ENCODE measurements at regions not wholly inside any gene's neighbourhood (a gene's known extent, or its start where the extent isn't known, plus 50 kb on each side); places are given as distances from the start of the nearest gene placed in this dataset.

GRCh38 chr2:188051706-188052105 is 240.0 kb upstream of the GULP1 start:
- H3K9me3 Mint-ChIP-seq: no peaks in the 10 kb centered on the region
- no peaks in the 10 kb centered on the region for H3K36me3 ChIP-seq (ENCODE audit: insufficient read depth, low read length)
- no peak overlapping the region for H3K27ac Mint-ChIP-seq
- no peaks in the 10 kb centered on the region for H3K27me3 Mint-ChIP-seq
- intact Hi-C loops (cut with DNase I, micrococcal nuclease): no loop called here
- no peak overlapping the region for H3K27ac ChIP-seq (ENCODE audit: low read depth in 1 of 2, low read length in 2 of 2)
- peaks cover 0 to 4% of the 10 kb centered on the region in 2 experiments for H3K9me3 ChIP-seq (ENCODE audit: control insufficient read depth in 1 of 2, insufficient read depth in 1 of 2, low read length in 2 of 2)
- H3K4me1 ChIP-seq (ENCODE audit: insufficient read depth, low read length): no peaks in the 10 kb centered on the region
- H3K4me3 Mint-ChIP-seq: no peak overlapping the region
- no peaks in the 10 kb centered on the region for H3K27me3 ChIP-seq (ENCODE audit: control insufficient read depth in 1 of 2, insufficient read depth in 2 of 2, low read length in 2 of 2)
- ChIA-PET POLR2A (no interaction called here), CTCF (no interaction called here)
- ATAC-seq (ENCODE audit: poor library complexity) (no peak), DNase-seq (no peak)
- no peak overlapping the region for H3K4me3 ChIP-seq (ENCODE audit: low read length)
- TF ChIP-seq, protein P1, sequence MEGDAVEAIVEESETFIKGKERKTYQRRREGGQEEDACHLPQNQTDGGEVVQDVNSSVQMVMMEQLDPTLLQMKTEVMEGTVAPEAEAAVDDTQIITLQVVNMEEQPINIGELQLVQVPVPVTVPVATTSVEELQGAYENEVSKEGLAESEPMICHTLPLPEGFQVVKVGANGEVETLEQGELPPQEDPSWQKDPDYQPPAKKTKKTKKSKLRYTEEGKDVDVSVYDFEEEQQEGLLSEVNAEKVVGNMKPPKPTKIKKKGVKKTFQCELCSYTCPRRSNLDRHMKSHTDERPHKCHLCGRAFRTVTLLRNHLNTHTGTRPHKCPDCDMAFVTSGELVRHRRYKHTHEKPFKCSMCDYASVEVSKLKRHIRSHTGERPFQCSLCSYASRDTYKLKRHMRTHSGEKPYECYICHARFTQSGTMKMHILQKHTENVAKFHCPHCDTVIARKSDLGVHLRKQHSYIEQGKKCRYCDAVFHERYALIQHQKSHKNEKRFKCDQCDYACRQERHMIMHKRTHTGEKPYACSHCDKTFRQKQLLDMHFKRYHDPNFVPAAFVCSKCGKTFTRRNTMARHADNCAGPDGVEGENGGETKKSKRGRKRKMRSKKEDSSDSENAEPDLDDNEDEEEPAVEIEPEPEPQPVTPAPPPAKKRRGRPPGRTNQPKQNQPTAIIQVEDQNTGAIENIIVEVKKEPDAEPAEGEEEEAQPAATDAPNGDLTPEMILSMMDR (IDR thresholded peaks at IDR 0.05): no peak
- no peaks in the 10 kb centered on the region for H3K4me1 Mint-ChIP-seq (ENCODE audit: low read depth)
- H3K36me3 Mint-ChIP-seq (ENCODE audit: low read depth): no peaks in the 10 kb centered on the region

DNA sequence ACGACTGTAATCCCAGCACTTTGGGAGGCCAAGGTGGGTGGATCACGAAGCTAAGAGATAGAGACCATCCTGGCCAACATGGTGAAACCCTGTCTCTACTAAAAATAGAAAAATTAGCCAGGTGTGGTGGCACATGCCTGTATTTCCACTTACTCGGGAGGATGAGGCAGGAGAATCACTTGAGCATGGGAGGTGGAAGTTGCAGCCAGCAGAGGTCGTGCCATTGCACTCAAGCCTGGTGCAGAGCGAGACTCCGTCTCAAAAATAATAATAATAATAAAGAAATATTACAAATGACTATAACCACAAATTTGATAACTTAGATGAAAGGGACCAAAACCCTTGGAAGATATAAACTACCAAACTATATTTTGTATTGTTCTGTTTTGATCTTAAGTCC is 226.3 kb upstream of the GULP1 start:
- H3K27ac Mint-ChIP-seq: no peak overlapping the region
- ATAC-seq (ENCODE audit: poor library complexity): no peak
- H3K4me3 Mint-ChIP-seq: no peak overlapping the region
- no peaks in the 10 kb centered on the region for H3K27me3 Mint-ChIP-seq
- POLR2A ChIA-PET: no interaction called here
- Histone ChIP-seq H3K4me1 (ENCODE audit: insufficient read depth, low read length) (no peaks in the 10 kb centered on the region), H3K36me3 (ENCODE audit: insufficient read depth, low read length) (no peaks in the 10 kb centered on the region), H3K27ac (ENCODE audit: low read depth in 1 of 2, low read length in 2 of 2) (no peak overlapping the region), H3K4me3 (ENCODE audit: low read length) (no peak overlapping the region), H3K27me3 (ENCODE audit: control insufficient read depth in 1 of 2, insufficient read depth in 2 of 2, low read length in 2 of 2) (no peaks in the 10 kb centered on the region), H3K9me3 (ENCODE audit: control insufficient read depth in 1 of 2, insufficient read depth in 1 of 2, low read length in 2 of 2) (peaks cover 0 to 4% of the 10 kb centered on the region in 2 experiments)
- CTCF ChIA-PET: no interaction called here
- TF ChIP-seq, protein P1 (IDR thresholded peaks at IDR 0.05): no peak
- no peaks in the 10 kb centered on the region for H3K4me1 Mint-ChIP-seq (ENCODE audit: low read depth)
- intact Hi-C loops (cut with DNase I, micrococcal nuclease): no loop called here
- no peaks in the 10 kb centered on the region for H3K36me3 Mint-ChIP-seq (ENCODE audit: low read depth)
- H3K9me3 Mint-ChIP-seq: peaks cover 2% of the 10 kb centered on the region
- DNase-seq: no peak

DNA sequence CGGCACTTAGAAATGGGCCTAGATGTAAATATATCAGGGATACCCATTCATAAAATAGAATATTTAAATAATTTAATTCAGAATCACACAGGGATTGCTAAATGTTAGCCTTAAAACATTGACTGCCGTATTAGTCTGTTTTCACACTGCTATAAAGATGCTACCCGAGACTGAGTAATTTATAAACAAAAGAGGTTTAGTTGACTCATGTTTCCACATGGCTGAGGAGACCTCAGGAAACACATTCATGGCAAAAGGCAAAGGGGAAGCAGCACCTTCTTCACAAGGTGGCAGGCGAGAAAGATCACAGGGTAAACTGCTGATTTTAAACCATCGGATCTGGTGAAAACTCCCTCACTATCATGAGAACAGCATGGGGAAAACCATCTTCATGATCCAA is 223.6 kb upstream of the GULP1 start:
- H3K4me1 ChIP-seq (ENCODE audit: insufficient read depth, low read length): no peaks in the 10 kb centered on the region
- POLR2A ChIA-PET: no interaction called here
- Mint-ChIP-seq H3K27ac (no peak overlapping the region), H3K4me1 (ENCODE audit: low read depth) (no peaks in the 10 kb centered on the region), H3K4me3 (no peak overlapping the region), H3K9me3 (peaks cover 2% of the 10 kb centered on the region), H3K27me3 (no peaks in the 10 kb centered on the region), H3K36me3 (ENCODE audit: low read depth) (no peaks in the 10 kb centered on the region)
- CTCF ChIA-PET: no interaction called here
- TF ChIP-seq, protein P1 (IDR thresholded peaks at IDR 0.05): no peak
- H3K27ac ChIP-seq (ENCODE audit: low read depth in 1 of 2, low read length in 2 of 2): no peak overlapping the region
- H3K4me3 ChIP-seq (ENCODE audit: low read length): no peak overlapping the region
- DNase-seq: no peak
- ATAC-seq (ENCODE audit: poor library complexity): no peak
- intact Hi-C loops (cut with DNase I, micrococcal nuclease): no loop called here
- H3K27me3 ChIP-seq (ENCODE audit: control insufficient read depth in 1 of 2, insufficient read depth in 2 of 2, low read length in 2 of 2): no peaks in the 10 kb centered on the region
- H3K9me3 ChIP-seq (ENCODE audit: control insufficient read depth in 1 of 2, insufficient read depth in 1 of 2, low read length in 2 of 2): peaks cover 0 to 12% of the 10 kb centered on the region in 2 experiments
- no peaks in the 10 kb centered on the region for H3K36me3 ChIP-seq (ENCODE audit: insufficient read depth, low read length)

All from CD4-positive, alpha-beta T cell (primary cell).